ENCODE measurements at regions not wholly inside any gene's neighbourhood (a gene's known extent, or its start where the extent isn't known, plus 50 kb on each side); places are given as distances from the start of the nearest gene placed in this dataset.

- TF ChIP-seq, protein P1, sequence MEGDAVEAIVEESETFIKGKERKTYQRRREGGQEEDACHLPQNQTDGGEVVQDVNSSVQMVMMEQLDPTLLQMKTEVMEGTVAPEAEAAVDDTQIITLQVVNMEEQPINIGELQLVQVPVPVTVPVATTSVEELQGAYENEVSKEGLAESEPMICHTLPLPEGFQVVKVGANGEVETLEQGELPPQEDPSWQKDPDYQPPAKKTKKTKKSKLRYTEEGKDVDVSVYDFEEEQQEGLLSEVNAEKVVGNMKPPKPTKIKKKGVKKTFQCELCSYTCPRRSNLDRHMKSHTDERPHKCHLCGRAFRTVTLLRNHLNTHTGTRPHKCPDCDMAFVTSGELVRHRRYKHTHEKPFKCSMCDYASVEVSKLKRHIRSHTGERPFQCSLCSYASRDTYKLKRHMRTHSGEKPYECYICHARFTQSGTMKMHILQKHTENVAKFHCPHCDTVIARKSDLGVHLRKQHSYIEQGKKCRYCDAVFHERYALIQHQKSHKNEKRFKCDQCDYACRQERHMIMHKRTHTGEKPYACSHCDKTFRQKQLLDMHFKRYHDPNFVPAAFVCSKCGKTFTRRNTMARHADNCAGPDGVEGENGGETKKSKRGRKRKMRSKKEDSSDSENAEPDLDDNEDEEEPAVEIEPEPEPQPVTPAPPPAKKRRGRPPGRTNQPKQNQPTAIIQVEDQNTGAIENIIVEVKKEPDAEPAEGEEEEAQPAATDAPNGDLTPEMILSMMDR (conservative IDR thresholded peaks at IDR 0.05; ENCODE audit: low read depth) = no peak
- POLR2A ChIA-PET (ENCODE audit: low non-redundant PET) = no interaction called here
- DNase-seq (ENCODE audit: low spot score) = no peak
- CTCF ChIA-PET = interaction anchor here (0.6 kb wide), 1 partner anchor 883 kb away, joined by 3 read pairs; no protein-coding TSS in a partner anchor
- no peak overlapping the region for H3K27ac ChIP-seq
These were observed 418.6 kb downstream of the FOXO1 start for GRCh38 chr13:40247845-40248244.

DNA sequence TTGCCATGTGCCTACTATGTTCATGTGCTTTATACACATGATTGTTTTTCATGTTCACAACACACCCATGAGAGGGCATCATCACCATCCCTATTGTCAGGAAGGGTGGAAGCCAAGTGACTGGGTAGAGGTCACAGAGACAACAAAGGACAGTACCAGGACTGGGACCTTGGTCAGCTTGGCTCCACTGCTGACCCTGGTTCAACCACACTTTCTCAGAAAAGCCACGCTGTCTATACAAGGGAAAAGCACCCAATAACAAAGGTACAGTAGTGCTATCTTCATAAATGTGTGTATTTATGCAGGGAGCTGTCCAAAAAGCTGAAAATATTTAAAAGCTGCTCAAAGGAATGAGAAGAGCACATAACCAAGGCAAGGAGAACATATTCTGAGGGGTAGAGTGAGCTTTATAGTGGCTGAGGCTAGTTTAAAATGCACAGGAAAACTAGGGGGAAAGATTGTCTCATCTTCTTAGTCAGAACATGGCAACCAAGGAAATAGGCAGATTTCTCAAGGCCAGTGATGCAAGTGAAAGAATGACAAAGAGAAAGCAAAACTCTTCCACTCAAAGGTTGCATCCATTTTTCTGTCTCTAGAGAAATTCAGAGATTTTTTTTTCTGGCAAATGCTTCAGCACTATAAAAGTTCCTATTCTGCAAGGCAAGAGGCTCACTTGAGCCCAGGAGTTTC lies 415.0 kb downstream of the FOXO1 start:
- CTCF ChIA-PET = interaction anchor here (0.6 to 0.8 kb wide), 4 partner anchors 71 to 431 kb away, joined by 3 to 5 read pairs (median 3); no protein-coding TSS in a partner anchor
- no peak overlapping the region for H3K27ac ChIP-seq
- TF ChIP-seq, protein P1 (conservative IDR thresholded peaks at IDR 0.05; ENCODE audit: low read depth) = no peak
- POLR2A ChIA-PET (ENCODE audit: low non-redundant PET) = no interaction called here
- DNase-seq (ENCODE audit: low spot score) = no peak

DNA sequence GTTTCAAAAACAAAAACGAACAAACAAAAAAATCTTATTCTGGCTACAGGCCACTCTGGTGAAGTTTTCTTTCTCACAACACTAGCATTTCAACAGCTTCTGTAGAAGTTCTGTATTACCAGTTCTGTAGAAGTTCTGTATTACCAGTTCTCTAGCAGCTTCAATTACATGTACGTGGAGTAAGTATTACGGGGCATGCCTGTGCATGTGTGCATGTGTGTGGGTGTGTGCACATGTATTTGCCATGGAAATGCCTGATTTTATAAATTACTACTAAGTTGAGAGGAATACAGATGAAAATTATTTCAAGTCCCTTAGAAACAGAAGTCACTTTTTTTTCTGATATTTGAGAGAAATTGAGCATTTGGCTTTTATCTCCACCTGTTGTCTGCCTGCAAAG lies 414.2 kb downstream of the FOXO1 start:
- DNase-seq (ENCODE audit: low spot score) = no peak
- H3K27ac ChIP-seq = no peak overlapping the region
- POLR2A ChIA-PET (ENCODE audit: low non-redundant PET) = no interaction called here
- CTCF ChIA-PET = interaction anchor here (0.5 to 0.7 kb wide), 4 partner anchors 70 to 430 kb away, joined by 3 to 5 read pairs (median 3); no protein-coding TSS in a partner anchor
- TF ChIP-seq, protein P1 (conservative IDR thresholded peaks at IDR 0.05; ENCODE audit: low read depth) = no peak

- no peak for DNase-seq (ENCODE audit: low spot score)
- no peak overlapping the region for H3K27ac ChIP-seq
- TF ChIP-seq, protein P1 (conservative IDR thresholded peaks at IDR 0.05; ENCODE audit: low read depth) = no peak
- CTCF ChIA-PET = interaction anchor here (0.5 kb wide), 1 partner anchor 277 kb away, joined by 3 read pairs; no protein-coding TSS in a partner anchor
- POLR2A ChIA-PET (ENCODE audit: low non-redundant PET) = no interaction called here
These were observed 413.8 kb downstream of the FOXO1 start for GRCh38 chr13:40252676-40253075.

- ChIA-PET CTCF (no interaction called here), POLR2A (ENCODE audit: low non-redundant PET) (no interaction called here)
- no peak for DNase-seq (ENCODE audit: low spot score)
- H3K27ac ChIP-seq = no peak overlapping the region
- TF ChIP-seq, protein P1 (conservative IDR thresholded peaks at IDR 0.05; ENCODE audit: low read depth) = no peak
These were observed 412.0 kb downstream of the FOXO1 start for GRCh38 chr13:40254394-40254793.

GRCh38 chr13:40255551-40255950 lies 410.9 kb downstream of the FOXO1 start:
- POLR2A ChIA-PET (ENCODE audit: low non-redundant PET) = no interaction called here

More at GRCh38 chr13:40255551-40255950, 410.9 kb downstream of the FOXO1 start:
- no peak for DNase-seq (ENCODE audit: low spot score)
- no peak overlapping the region for H3K27ac ChIP-seq
- TF ChIP-seq, protein P1 (conservative IDR thresholded peaks at IDR 0.05; ENCODE audit: low read depth) = no peak
- CTCF ChIA-PET = no interaction called here

Measured in RWPE1 (cell line).